ES-I3 (cell line): ENCODE measurements at regions not wholly inside any gene's neighbourhood (a gene's known extent, or its start where the extent isn't known, plus 50 kb on each side); places are given as distances from the start of the nearest gene placed in this dataset.

Experiments used
- H3K36me3 ChIP-seq: 2 replicates; pipeline ENCODE4 v1.6.1; 2013; ENCODE audit warnings: mild to moderate bottlenecking, low read length, control low read depth, moderate library complexity; ENCODE audit not compliant: insufficient read depth
- H3K4me1 ChIP-seq: 2 replicates; pipeline ENCODE4 v1.6.1; 2013; ENCODE audit warnings: mild to moderate bottlenecking, control low read depth, low read length; ENCODE audit not compliant: insufficient read depth
- H3K9ac ChIP-seq: 2 replicates; pipeline ENCODE4 v1.6.1; 2013; ENCODE audit warnings: low read depth, mild to moderate bottlenecking, low read length, moderate library complexity
- H3K9me3 ChIP-seq: 2 replicates; pipeline ENCODE4 v1.6.1; 2013; ENCODE audit warnings: mild to moderate bottlenecking, low read length, moderate library complexity; ENCODE audit not compliant: control insufficient read depth, insufficient read depth

DNA sequence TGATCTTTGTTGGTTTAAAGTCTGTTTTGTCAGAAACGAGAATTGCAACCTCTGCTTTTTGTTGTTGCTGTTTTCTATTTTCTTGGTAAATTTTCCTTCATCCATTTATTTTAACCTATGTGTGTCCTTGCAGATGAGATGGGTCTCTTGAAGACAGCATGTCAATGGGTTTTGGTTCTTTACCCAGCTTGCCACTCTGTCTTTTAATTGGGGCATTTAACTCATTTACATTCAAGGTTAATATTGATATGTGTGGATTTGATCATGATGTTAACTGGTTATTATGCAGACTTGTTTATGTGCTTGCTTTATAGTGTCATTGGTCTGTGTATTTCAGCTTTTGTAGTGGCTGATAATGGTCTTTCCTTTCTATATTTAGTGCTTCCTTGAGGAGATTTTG, 327.9 kb upstream of the SYT4 start:
- Histone ChIP-seq H3K9me3 (peaks cover 8% of the 10 kb centered on the region; the same call in 1 of the 2 replicates), H3K9ac (no peak overlapping the region), H3K4me1 (no peaks in the 10 kb centered on the region), H3K36me3 (no peaks in the 10 kb centered on the region)

DNA sequence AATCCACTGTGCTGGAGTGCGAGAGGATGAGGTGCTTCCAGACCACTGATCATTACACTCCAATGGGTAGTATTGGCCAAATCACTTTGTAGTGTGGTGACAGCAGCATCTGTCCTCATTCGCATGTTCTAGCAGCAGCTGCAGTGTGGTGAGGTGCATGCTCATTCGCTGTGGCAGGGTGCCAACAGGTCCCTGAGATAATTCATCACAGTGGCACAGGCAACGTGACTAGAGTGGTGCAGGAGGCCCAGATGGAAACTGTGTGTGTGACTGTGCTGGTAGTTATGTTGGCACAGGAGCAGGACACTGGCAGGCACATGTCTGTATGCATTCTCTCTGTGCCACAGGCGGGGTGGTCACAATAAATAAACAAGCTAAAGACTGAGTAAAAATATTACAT, 329.5 kb upstream of the SYT4 start:
- H3K4me1 ChIP-seq: no peaks in the 10 kb centered on the region
- peaks cover 8% of the 10 kb centered on the region; the same call in 1 of the 2 replicates for H3K9me3 ChIP-seq
- no peaks in the 10 kb centered on the region for H3K36me3 ChIP-seq
- H3K9ac ChIP-seq: no peak overlapping the region

DNA sequence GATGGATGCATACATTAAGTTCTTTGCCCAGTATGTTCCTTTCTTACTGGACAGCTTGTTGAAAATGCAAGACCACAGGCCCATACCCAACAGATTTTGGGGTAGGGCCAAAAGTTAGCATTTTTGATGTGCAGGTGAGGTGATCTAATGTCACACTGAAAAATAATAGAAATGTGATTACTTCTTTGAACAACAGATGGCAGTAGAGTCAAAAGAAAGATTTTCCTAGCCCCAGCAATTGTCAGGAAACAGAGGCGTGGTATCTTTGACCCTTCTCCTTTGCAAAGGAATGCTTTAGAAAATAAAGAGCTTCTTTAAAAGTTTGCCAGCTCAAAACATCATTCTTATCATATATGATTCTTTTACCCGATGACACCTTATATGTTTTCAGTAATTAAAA, 343.6 kb upstream of the SYT4 start:
- no peaks in the 10 kb centered on the region for H3K4me1 ChIP-seq
- no peaks in the 10 kb centered on the region for H3K36me3 ChIP-seq
- no peaks in the 10 kb centered on the region for H3K9me3 ChIP-seq
- H3K9ac ChIP-seq: no peak overlapping the region

GRCh38 chr18:43622024-43622423, 344.7 kb upstream of the SYT4 start:
- Histone ChIP-seq H3K9ac (no peak overlapping the region), H3K36me3 (no peaks in the 10 kb centered on the region), H3K4me1 (no peaks in the 10 kb centered on the region), H3K9me3 (no peaks in the 10 kb centered on the region)

DNA sequence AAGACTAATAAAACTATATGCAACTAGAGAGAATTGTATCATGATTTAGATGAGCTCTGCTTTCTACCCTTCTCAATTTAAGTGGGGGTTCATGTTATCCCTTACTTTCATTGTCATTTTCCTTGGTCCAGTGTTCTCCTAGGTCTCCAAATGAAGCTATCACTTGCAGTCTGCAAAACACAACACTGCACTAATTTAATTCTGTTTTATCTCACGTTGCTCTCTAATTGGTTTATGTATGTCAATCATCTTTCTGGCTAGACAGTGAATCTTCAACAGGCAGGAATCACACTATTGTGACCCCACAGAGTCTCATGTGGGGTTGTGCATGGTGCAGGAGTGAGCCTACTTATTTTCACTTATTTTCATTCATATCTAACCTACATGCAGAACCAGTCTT, 348.3 kb upstream of the SYT4 start:
- Histone ChIP-seq H3K36me3 (no peaks in the 10 kb centered on the region), H3K9me3 (no peaks in the 10 kb centered on the region)

GRCh38 chr18:43627848-43628530, 350.7 kb upstream of the SYT4 start:
- H3K36me3 ChIP-seq: no peaks in the 10 kb centered on the region
- H3K4me1 ChIP-seq: no peaks in the 10 kb centered on the region
- H3K9me3 ChIP-seq: no peaks in the 10 kb centered on the region
- H3K9ac ChIP-seq: no peak overlapping the region

More for the DNA sequence above, 348.3 kb upstream of the SYT4 start:
- no peaks in the 10 kb centered on the region for H3K4me1 ChIP-seq
- H3K9ac ChIP-seq: no peak overlapping the region

- H3K9me3 ChIP-seq: no peaks in the 10 kb centered on the region
- no peaks in the 10 kb centered on the region for H3K4me1 ChIP-seq
- no peaks in the 10 kb centered on the region for H3K36me3 ChIP-seq
Observed at GRCh38 chr18:43634994-43635393, 357.7 kb upstream of the SYT4 start.

GRCh38 chr18:43635397-43635796, 358.1 kb upstream of the SYT4 start:
- H3K36me3 ChIP-seq: no peaks in the 10 kb centered on the region
- no peaks in the 10 kb centered on the region for H3K4me1 ChIP-seq
- no peaks in the 10 kb centered on the region for H3K9me3 ChIP-seq
- no peak overlapping the region for H3K9ac ChIP-seq

More at GRCh38 chr18:43634994-43635393, 357.7 kb upstream of the SYT4 start:
- no peak overlapping the region for H3K9ac ChIP-seq

GRCh38 chr18:43642727-43643330, 365.5 kb upstream of the SYT4 start:
- H3K9ac ChIP-seq: no peak overlapping the region
- H3K9me3 ChIP-seq: no peaks in the 10 kb centered on the region
- H3K36me3 ChIP-seq: no peaks in the 10 kb centered on the region

GRCh38 chr18:43648002-43648401, 370.7 kb upstream of the SYT4 start:
- H3K36me3 ChIP-seq: no peaks in the 10 kb centered on the region
- peaks cover 4% of the 10 kb centered on the region; the same call in 1 of the 2 replicates for H3K9me3 ChIP-seq
- H3K4me1 ChIP-seq: no peaks in the 10 kb centered on the region
- H3K9ac ChIP-seq: no peak overlapping the region

More at GRCh38 chr18:43642727-43643330, 365.5 kb upstream of the SYT4 start:
- H3K4me1 ChIP-seq: no peaks in the 10 kb centered on the region

DNA sequence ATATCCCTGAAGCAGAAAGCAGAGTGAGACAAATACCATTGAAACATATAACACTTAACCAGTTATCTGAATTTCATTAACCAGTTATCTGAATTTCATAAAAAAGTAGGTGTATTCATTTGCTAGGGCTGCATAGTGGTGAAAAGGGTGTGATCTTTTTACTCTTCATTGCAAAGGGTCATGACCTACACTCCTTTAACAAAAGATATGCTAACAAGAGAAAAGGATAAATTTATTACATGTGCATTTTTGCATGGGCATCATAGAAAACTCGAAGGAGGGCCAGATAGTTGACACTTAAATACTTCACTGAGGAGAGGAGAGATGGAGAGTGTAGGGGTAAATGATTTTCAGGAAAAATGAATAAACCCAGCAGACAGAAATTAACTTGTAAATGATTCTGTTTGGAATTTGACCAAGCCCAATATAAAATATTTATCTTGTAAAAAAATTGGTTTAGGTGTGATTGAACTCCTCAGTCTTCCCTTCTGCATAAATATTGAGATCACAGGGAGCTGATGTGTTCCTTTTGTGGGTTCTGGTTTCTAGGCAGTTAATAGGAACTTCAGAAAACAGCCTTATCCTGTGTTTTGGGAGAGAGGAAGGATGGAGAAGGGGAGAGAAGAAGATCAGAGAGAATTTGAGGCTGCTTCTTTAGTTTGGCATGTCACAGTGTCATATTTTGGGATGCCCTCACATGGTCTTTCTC, 372.5 kb upstream of the SYT4 start:
- Histone ChIP-seq H3K4me1 (no peaks in the 10 kb centered on the region), H3K36me3 (no peaks in the 10 kb centered on the region), H3K9ac (no peak overlapping the region), H3K9me3 (peaks cover 4% of the 10 kb centered on the region)

DNA sequence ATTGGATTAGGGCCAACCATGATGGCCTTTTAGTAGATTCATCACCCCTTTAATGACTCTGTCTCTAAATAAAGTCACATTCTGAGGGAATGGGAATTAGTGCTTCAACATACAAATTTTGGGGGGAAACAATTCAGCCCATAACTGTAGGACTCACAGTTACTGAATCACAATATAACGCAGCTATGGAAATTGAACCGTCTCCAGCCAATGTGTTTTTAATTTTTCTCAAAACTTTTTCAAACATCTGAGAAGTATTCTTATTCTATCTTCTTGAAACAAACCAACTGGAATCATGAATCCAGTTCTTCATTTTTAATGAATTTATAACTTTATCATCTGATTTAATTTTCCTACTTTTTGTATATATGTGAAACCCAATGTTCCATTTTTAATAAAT, 373.1 kb upstream of the SYT4 start:
- H3K9me3 ChIP-seq: peaks cover 4% of the 10 kb centered on the region
- H3K36me3 ChIP-seq: no peaks in the 10 kb centered on the region
- H3K4me1 ChIP-seq: no peaks in the 10 kb centered on the region
- H3K9ac ChIP-seq: no peak overlapping the region

DNA sequence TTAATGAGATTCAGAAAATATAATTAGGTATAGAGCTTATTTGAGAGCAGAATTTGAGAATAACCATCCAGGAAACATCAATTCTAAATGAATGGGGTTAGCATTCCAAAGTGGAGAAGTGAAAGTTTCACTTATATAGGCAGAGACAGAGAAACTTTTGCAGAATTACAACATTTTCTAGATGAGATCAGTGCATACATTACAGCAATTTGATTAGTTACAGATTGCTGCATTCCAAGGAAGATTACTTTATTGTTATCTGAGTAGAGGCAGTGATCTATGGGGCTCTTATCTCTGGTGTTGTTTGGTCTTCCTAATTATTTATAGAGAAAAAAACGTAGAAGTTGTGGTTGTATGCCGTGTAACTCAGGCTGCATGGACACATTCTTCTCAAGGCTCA, 373.8 kb upstream of the SYT4 start:
- H3K36me3 ChIP-seq: no peaks in the 10 kb centered on the region
- no peaks in the 10 kb centered on the region for H3K4me1 ChIP-seq
- no peak overlapping the region for H3K9ac ChIP-seq
- peaks cover 4% of the 10 kb centered on the region for H3K9me3 ChIP-seq

DNA sequence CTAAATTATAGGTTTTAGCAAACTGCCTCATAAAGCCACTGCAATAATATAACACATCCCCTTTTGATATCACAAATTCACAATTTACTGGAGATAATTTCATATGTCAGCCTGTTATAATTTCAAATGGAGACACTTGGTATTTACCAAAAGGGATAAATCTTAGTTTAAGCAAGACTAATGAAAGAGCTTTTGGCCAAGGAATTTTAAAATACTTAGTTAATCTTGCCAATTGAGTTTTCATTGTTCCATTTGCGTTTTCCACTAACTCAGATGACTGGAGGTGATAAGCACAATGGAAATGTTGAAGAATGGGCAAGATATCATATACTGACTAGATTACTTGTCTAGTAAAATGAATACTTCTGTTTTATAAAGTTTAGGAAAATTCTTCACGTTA, 379.3 kb upstream of the SYT4 start:
- H3K4me1 ChIP-seq: peaks cover under 1% of the 10 kb centered on the region; the same call in 1 of the 2 replicates
- no peaks in the 10 kb centered on the region for H3K36me3 ChIP-seq
- peaks cover 4% of the 10 kb centered on the region for H3K9me3 ChIP-seq
- no peak overlapping the region for H3K9ac ChIP-seq

DNA sequence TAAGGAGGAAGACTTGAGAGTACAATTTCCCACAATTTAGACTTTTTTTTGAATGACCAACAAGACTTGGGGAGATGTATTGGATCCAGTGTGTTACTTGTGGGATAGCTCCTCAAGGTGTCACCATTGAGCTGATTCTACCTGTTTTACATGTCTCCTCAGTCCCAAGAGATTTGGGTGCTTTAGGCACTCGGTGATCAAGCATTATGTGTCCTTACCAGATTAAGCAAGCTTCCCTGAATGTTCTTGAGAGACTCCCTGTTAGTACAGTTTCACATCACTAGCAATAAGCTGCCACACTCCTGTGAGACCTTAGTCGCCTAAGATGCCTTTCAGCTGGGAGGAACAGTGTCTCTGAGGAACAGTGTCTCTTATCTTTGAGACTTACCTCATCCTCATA, 384.3 kb upstream of the SYT4 start:
- no peaks in the 10 kb centered on the region for H3K36me3 ChIP-seq
- H3K9ac ChIP-seq: no peak overlapping the region
- H3K9me3 ChIP-seq: no peaks in the 10 kb centered on the region
- peaks cover 23% of the 10 kb centered on the region for H3K4me1 ChIP-seq
